GM12878 (cell line): ENCODE measurements at regions not wholly inside any gene's neighbourhood (a gene's known extent, or its start where the extent isn't known, plus 50 kb on each side); places are given as distances from the start of the nearest gene placed in this dataset.

Source experiments
- CBX3 ChIP-seq: fragments of 200-600 bp; sonication (generic); IDR thresholded peaks from 2 replicates; pipeline ENCODE4 v1.6.1; 2016; ENCODE audit warnings: low read depth, borderline replicate concordance
- CTCF ChIP-seq, 3 experiments: IDR thresholded peaks in 2 of 3; conservative IDR thresholded peaks in 1 of 3; 2 replicates each; pipeline ENCODE4 v1.5.1; 2011; ENCODE audit warnings: low read depth in 3 of 3, low read length in 3 of 3, mild to moderate bottlenecking in 3 of 3, control low read depth in 2 of 3, moderate library complexity in 2 of 3, inconsistent platforms in 1 of 3, mixed read lengths in 1 of 3; ENCODE audit not compliant: control insufficient read depth in 2 of 3, insufficient read depth in 1 of 3; ENCODE audit errors: extremely low read depth in 1 of 3
- POLR2AphosphoS5 ChIP-seq: IDR thresholded peaks from 2 replicates; pipeline ENCODE4 v1.6.1; 2011; ENCODE audit warnings: mild to moderate bottlenecking, low read length, inconsistent platforms
- SUZ12 ChIP-seq: fragments of 200-600 bp; sonication (generic); IDR thresholded peaks from one replicate; pipeline ENCODE4 v1.6.1; 2018; ENCODE audit warnings: antibody characterized with exemption, mild to moderate bottlenecking; ENCODE audit not compliant: unreplicated experiment

GRCh38 chr6:23277521-23278179 lies 708.3 kb downstream of the HDGFL1 start:
- TF ChIP-seq POLR2AphosphoS5 (no peak), CTCF (IDR thresholded peaks at IDR 0.05 in 2 of 3, conservative IDR thresholded peaks at IDR 0.05 in 1 of 3; ENCODE audit: control insufficient read depth in 2 of 3, extremely low read depth in 1 of 3, insufficient read depth in 1 of 3, low read depth in 3 of 3, low read length in 3 of 3) (no peak), SUZ12 (no peak), CBX3 (no peak)
